Endothelial cell of umbilical vein (primary cell): ENCODE measurements at regions not wholly inside any gene's neighbourhood (a gene's known extent, or its start where the extent isn't known, plus 50 kb on each side); places are given as distances from the start of the nearest gene placed in this dataset.

Experiments
- BruUV-seq: library from RNA; stranded (reverse); fragments of 400-500 nt; replicated peaks from 2 replicates; lab custom pipeline; 2021; lab: Mats Ljungman, UMichigan
- CTCF ChIA-PET: fragments of 300-600, 350-600 bp; sonication (Branson Sonifier 250); formaldehyde crosslinking; loops from one replicate; lab custom pipeline; 2021; ENCODE audit warnings: antibody characterized with exemption, inconsistent platforms; lab: Charles Lee
- POLR2A ChIA-PET: fragments of 300-600, 350-600 bp; sonication (Branson Sonifier 250); formaldehyde crosslinking; loops from one replicate; lab custom pipeline; 2021; ENCODE audit warnings: antibody characterized with exemption, inconsistent platforms; lab: Charles Lee
- DNase-seq: peaks from one replicate; pipeline ENCODE4 v3.0.0-alpha.2; 2011; ENCODE audit warnings: low read depth, low spot score
- FAIRE-seq: peaks from 2 replicates; lab custom pipeline; 2011; peaks lifted over from hg19 to GRCh38; lab: Jason Lieb, UNC
- H2AFZ ChIP-seq: 2 replicates; pipeline ENCODE4 v1.6.0; 2012; ENCODE audit warnings: low read depth, low read length, control low read depth, inconsistent platforms
- H3K27ac ChIP-seq: 2 replicates; pipeline ENCODE4 v1.5.1; 2011; ENCODE audit warnings: low read depth, mild to moderate bottlenecking, control low read depth, low read length, moderate library complexity; ENCODE audit not compliant: insufficient read depth
- H3K27me3 ChIP-seq, 2 experiments: 2 replicates each; pipeline versions ENCODE4 v1.6.0 to v1.6.1; 2011; ENCODE audit warnings: low read length in 2 of 2, mixed read lengths in 1 of 2; ENCODE audit not compliant: control insufficient read depth in 2 of 2, insufficient read depth in 2 of 2
- H3K36me3 ChIP-seq, 2 experiments: 2 replicates in 1 of 2; 3 replicates in 1 of 2; pipeline ENCODE4 v1.5.1; 2011; ENCODE audit warnings: low read length in 2 of 2, mild to moderate bottlenecking in 1 of 2, moderate library complexity in 1 of 2; ENCODE audit not compliant: control insufficient read depth in 2 of 2, insufficient read depth in 2 of 2; ENCODE audit errors: extremely low read depth in 1 of 2
- H3K4me1 ChIP-seq: 3 replicates; pipeline ENCODE4 v1.5.1; 2011; ENCODE audit warnings: mild to moderate bottlenecking, low read length; ENCODE audit not compliant: control insufficient read depth, insufficient read depth; ENCODE audit errors: extremely low read depth
- H3K4me2 ChIP-seq: 2 replicates; pipeline ENCODE4 v1.6.1; 2011; ENCODE audit warnings: low read length, control low read depth, mixed read lengths; ENCODE audit not compliant: insufficient read depth
- H3K4me3 ChIP-seq, 3 experiments: fragments of 200-600 bp in 1 of 3; sonication (generic), shearing (Covaris generic) in 1 of 3; replicated peaks in 1 of 3; 2 replicates each; pipeline ENCODE4 v1.5.1; 2011 to 2016; ENCODE audit warnings: control low read depth in 3 of 3, low read length in 3 of 3, mild to moderate bottlenecking in 2 of 3, inconsistent platforms in 1 of 3, low read depth in 1 of 3, moderate library complexity in 1 of 3; ENCODE audit not compliant: insufficient read depth in 1 of 3
- H3K79me2 ChIP-seq: 2 replicates; pipeline ENCODE4 v1.6.0; 2012; ENCODE audit warnings: low read length, inconsistent platforms; ENCODE audit not compliant: control insufficient read depth, insufficient read depth
- H3K9ac ChIP-seq: replicated peaks from 2 replicates; pipeline ENCODE3; 2011; ENCODE audit warnings: low read length, control low read depth; ENCODE audit not compliant: insufficient read depth; ENCODE audit errors: extremely low read depth
- H3K9me1 ChIP-seq: replicated peaks from 3 replicates; pipeline ENCODE4 v1.6.0; 2011; ENCODE audit warnings: mild to moderate bottlenecking, low read length; ENCODE audit not compliant: control insufficient read depth, insufficient read depth; ENCODE audit errors: extremely low read depth
- H3K9me3 ChIP-seq: replicated peaks from 2 replicates; pipeline ENCODE4 v1.5.1; 2012; ENCODE audit warnings: low read length, inconsistent platforms; ENCODE audit not compliant: control insufficient read depth, insufficient read depth
- H4K20me1 ChIP-seq: replicated peaks from 2 replicates; pipeline ENCODE3; 2011; ENCODE audit warnings: mild to moderate bottlenecking, low read length; ENCODE audit not compliant: control insufficient read depth, insufficient read depth; ENCODE audit errors: extremely low read depth
- CTCF ChIP-seq, 2 donors: IDR thresholded peaks; 1 replicate in 1 of 2; 2 replicates in 1 of 2; pipeline ENCODE4 v1.5.1; 2011; ENCODE audit warnings: low read length in 2 of 2, mild to moderate bottlenecking in 2 of 2, moderate library complexity in 2 of 2, control low read depth in 1 of 2, inconsistent platforms in 1 of 2, low read depth in 1 of 2; ENCODE audit not compliant: insufficient read depth in 1 of 2; ENCODE audit errors: extremely low read depth in 1 of 2
- EZH2 ChIP-seq: IDR thresholded peaks from 2 replicates; pipeline ENCODE4 v1.6.1; 2012; ENCODE audit warnings: borderline replicate concordance, low read depth, mild to moderate bottlenecking, moderate library complexity, low read length, inconsistent platforms; ENCODE audit not compliant: severe bottlenecking
- FOS ChIP-seq: IDR thresholded peaks from 2 replicates; pipeline ENCODE4 v1.6.1; 2011; ENCODE audit warnings: mild to moderate bottlenecking, low read length, moderate library complexity, borderline replicate concordance; ENCODE audit not compliant: insufficient read depth
- GATA2 ChIP-seq: IDR thresholded peaks from 2 replicates; pipeline ENCODE4 v1.7.0; 2011; ENCODE audit warnings: low read depth, mild to moderate bottlenecking, moderate library complexity, mixed read lengths, low read length; ENCODE audit not compliant: insufficient read length, insufficient read depth
- JUN ChIP-seq: IDR thresholded peaks from 2 replicates; pipeline ENCODE4 v1.6.1; 2011; ENCODE audit warnings: borderline replicate concordance, low read depth; ENCODE audit not compliant: insufficient read length, insufficient read depth
- MAX ChIP-seq: IDR thresholded peaks from 2 replicates; pipeline ENCODE4 v1.6.1; 2011; ENCODE audit not compliant: insufficient read depth, insufficient read length
- MYC ChIP-seq: IDR thresholded peaks from one replicate; pipeline ENCODE4 v1.6.1; 2011; ENCODE audit warnings: mild to moderate bottlenecking, low read depth, low read length
- POLR2A ChIP-seq: IDR thresholded peaks from 2 replicates; pipeline ENCODE4 v1.6.1; 2012; ENCODE audit warnings: low read depth, mild to moderate bottlenecking, control low read depth, low read length
- POLR2AphosphoS5 ChIP-seq: IDR thresholded peaks from 2 replicates; pipeline ENCODE4 v1.6.1; 2012; ENCODE audit warnings: low read depth, mild to moderate bottlenecking, control low read depth, low read length, moderate library complexity; ENCODE audit not compliant: insufficient read depth
- dilution Hi-C: fragments of 300-500 bp; cut with MboI; formaldehyde crosslinking; loops from one replicate; pipeline ENCODE4 v1.15.0; 2019; ENCODE audit warnings: low sequenced_read_pairs; ENCODE audit not compliant: extremely low pct_ligation_motif_present
- intact Hi-C: fragments of 100-400 bp; cut with micrococcal nuclease; formaldehyde crosslinking; loops from one replicate; pipeline ENCODE4 v1.10.0; 2022

- Histone ChIP-seq H3K27ac (no peak overlapping the region), H3K27me3 (no peaks in the 10 kb centered on the region), H3K9ac (no peak overlapping the region), H3K4me2 (no peak overlapping the region), H3K9me3 (no peaks in the 10 kb centered on the region), H3K36me3 (no peaks in the 10 kb centered on the region), H3K9me1 (no peaks in the 10 kb centered on the region), H3K4me3 (no peak overlapping the region), H4K20me1 (no peaks in the 10 kb centered on the region), H3K79me2 (no peaks in the 10 kb centered on the region), H2AFZ (no peak overlapping the region), H3K4me1 (no peaks in the 10 kb centered on the region)
- BruUV-seq: no TSS peak
- intact Hi-C loops: no loop called here
- no peak for TF ChIP-seq MYC
- no peak for TF ChIP-seq POLR2AphosphoS5
- no peak for TF ChIP-seq MAX
- TF ChIP-seq FOS: no peak
- no peak for TF ChIP-seq CTCF (IDR thresholded peaks at IDR 0.05; ENCODE audit: extremely low read depth in 1 of 2, insufficient read depth in 1 of 2, low read depth in 1 of 2, low read length in 2 of 2)
- TF ChIP-seq GATA2: no peak
- TF ChIP-seq JUN: no peak
- TF ChIP-seq EZH2: no peak
- no peak for TF ChIP-seq POLR2A
- DNase-seq: no peak
- ChIA-PET POLR2A (no interaction called here), CTCF (no interaction called here)
- FAIRE-seq: no peak
- dilution Hi-C loops: no loop called here
These were observed 206.9 kb upstream of the FAM98A start for GRCh38 chr2:33806041-33806440.
